ENCODE measurements at regions not wholly inside any gene's neighbourhood (a gene's known extent, or its start where the extent isn't known, plus 50 kb on each side); places are given as distances from the start of the nearest gene placed in this dataset.

DNA sequence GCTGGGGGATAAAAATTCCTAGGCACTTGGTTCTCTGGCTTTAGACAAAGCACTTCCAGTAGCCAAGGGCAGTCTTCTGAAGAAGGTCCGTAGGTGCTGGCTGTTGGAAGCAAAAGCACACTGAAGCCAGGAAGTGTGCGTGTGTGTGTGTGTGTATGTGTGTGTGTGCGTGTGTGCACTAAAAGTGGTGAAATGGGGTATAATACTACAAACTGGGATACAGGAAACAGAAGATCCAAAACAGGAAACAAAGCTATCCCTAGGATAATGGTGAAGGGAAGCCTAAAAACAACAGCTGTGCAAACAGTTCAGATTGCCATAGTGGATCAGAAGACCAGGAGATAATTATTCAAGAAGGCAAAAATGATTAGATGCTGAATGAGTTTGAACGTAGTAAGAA is 103.4 kb downstream of the IL20RB start:
- TF ChIP-seq POLR2A (IDR thresholded peaks at IDR 0.05), result no peak
- TF ChIP-seq, protein P1, sequence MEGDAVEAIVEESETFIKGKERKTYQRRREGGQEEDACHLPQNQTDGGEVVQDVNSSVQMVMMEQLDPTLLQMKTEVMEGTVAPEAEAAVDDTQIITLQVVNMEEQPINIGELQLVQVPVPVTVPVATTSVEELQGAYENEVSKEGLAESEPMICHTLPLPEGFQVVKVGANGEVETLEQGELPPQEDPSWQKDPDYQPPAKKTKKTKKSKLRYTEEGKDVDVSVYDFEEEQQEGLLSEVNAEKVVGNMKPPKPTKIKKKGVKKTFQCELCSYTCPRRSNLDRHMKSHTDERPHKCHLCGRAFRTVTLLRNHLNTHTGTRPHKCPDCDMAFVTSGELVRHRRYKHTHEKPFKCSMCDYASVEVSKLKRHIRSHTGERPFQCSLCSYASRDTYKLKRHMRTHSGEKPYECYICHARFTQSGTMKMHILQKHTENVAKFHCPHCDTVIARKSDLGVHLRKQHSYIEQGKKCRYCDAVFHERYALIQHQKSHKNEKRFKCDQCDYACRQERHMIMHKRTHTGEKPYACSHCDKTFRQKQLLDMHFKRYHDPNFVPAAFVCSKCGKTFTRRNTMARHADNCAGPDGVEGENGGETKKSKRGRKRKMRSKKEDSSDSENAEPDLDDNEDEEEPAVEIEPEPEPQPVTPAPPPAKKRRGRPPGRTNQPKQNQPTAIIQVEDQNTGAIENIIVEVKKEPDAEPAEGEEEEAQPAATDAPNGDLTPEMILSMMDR (IDR thresholded peaks at IDR 0.05), result no peak
